ENCODE measurements at regions not wholly inside any gene's neighbourhood (a gene's known extent, or its start where the extent isn't known, plus 50 kb on each side); places are given as distances from the start of the nearest gene placed in this dataset.

GRCh38 chr5:8521991-8522390 is 653.0 kb downstream of the MTRR start:
- Histone ChIP-seq H3K27ac (ENCODE audit: low read length) (no peak overlapping the region), H3K4me3 (ENCODE audit: low read depth in 1 of 2, low read length in 2 of 2) (no peak overlapping the region), H3K9me3 (ENCODE audit: control insufficient read depth in 1 of 2, low read length in 2 of 2) (no peaks in the 10 kb centered on the region), H3K27me3 (ENCODE audit: low read depth, low read length) (no peaks in the 10 kb centered on the region), H3K4me1 (ENCODE audit: control insufficient read depth in 1 of 2, insufficient read depth in 2 of 2, low read length in 2 of 2) (no peaks in the 10 kb centered on the region), H3K36me3 (ENCODE audit: control insufficient read depth in 1 of 2, insufficient read depth in 2 of 2, low read length in 2 of 2) (no peaks in the 10 kb centered on the region)

DNA sequence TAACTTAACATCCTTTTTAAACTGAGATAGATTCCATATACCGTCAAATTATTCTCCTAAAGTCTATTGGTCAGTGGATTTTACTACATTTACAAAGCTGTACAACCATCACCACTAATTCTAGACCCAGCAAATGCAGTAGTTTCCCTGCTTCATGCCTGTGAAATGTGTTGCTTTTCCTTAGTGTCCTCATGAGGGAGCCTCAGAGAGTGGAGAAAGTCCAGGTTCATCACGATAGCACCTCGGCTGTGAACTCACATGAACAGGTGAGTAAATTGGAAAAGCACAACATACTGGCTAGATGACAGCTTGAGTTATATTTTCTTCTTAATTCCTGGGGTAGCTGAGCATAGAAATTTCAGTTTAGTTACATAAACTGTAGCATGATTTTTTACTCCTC is 653.7 kb downstream of the MTRR start:
- Histone ChIP-seq H3K27ac (ENCODE audit: low read length) (no peak overlapping the region), H3K4me1 (ENCODE audit: control insufficient read depth in 1 of 2, insufficient read depth in 2 of 2, low read length in 2 of 2) (no peaks in the 10 kb centered on the region), H3K9me3 (ENCODE audit: control insufficient read depth in 1 of 2, low read length in 2 of 2) (no peaks in the 10 kb centered on the region), H3K4me3 (ENCODE audit: low read depth in 1 of 2, low read length in 2 of 2) (no peak overlapping the region), H3K36me3 (ENCODE audit: control insufficient read depth in 1 of 2, insufficient read depth in 2 of 2, low read length in 2 of 2) (no peaks in the 10 kb centered on the region), H3K27me3 (ENCODE audit: low read depth, low read length) (no peaks in the 10 kb centered on the region)

DNA sequence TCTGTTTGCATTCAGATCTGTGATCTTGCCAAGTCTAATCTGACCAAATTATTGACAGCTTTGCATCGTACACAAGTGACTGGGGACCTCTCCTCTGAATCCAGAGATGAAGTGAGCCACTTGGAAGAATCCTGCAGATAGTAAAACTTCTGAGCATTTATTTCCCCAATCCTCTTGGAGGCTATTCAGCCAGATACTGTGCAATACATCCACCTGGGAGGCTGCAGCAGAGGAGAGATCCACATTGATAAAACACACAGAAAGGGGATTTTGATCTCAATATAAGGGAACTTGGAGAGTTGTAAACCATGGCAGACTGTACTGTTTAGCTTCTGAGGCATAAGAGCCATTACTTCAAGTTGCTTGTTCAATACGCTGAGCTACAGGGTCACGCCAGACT is 654.6 kb downstream of the MTRR start:
- no peaks in the 10 kb centered on the region for H3K27me3 ChIP-seq (ENCODE audit: low read depth, low read length)
- H3K36me3 ChIP-seq (ENCODE audit: control insufficient read depth in 1 of 2, insufficient read depth in 2 of 2, low read length in 2 of 2): no peaks in the 10 kb centered on the region
- H3K4me1 ChIP-seq (ENCODE audit: control insufficient read depth in 1 of 2, insufficient read depth in 2 of 2, low read length in 2 of 2): no peaks in the 10 kb centered on the region
- H3K9me3 ChIP-seq (ENCODE audit: control insufficient read depth in 1 of 2, low read length in 2 of 2): no peaks in the 10 kb centered on the region
- no peak overlapping the region for H3K4me3 ChIP-seq (ENCODE audit: low read depth in 1 of 2, low read length in 2 of 2)
- no peak overlapping the region for H3K27ac ChIP-seq (ENCODE audit: low read length)

DNA sequence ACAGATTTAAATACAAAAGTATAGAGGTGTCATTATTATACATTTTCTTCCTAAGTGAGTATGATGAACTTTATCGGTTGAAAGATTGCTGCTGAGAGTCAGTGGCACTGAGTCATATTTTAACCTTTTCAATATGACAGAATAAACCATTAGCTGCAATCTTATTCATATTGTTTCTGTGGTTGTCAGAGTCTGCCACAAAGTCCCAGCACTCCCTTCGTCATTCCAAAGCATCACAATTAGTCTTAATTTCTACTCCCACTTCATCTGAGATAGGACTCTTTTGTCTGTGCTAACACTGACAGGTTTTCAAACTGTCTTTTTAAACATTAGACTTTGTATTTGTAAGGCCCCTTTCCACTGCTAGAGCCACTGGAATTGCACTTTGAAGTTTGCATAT is 656.9 kb downstream of the MTRR start:
- no peak overlapping the region for H3K27ac ChIP-seq (ENCODE audit: low read length)
- H3K4me3 ChIP-seq (ENCODE audit: low read depth in 1 of 2, low read length in 2 of 2): no peak overlapping the region
- H3K27me3 ChIP-seq (ENCODE audit: low read depth, low read length): no peaks in the 10 kb centered on the region
- H3K4me1 ChIP-seq (ENCODE audit: control insufficient read depth in 1 of 2, insufficient read depth in 2 of 2, low read length in 2 of 2): no peaks in the 10 kb centered on the region
- no peaks in the 10 kb centered on the region for H3K9me3 ChIP-seq (ENCODE audit: control insufficient read depth in 1 of 2, low read length in 2 of 2)
- H3K36me3 ChIP-seq (ENCODE audit: control insufficient read depth in 1 of 2, insufficient read depth in 2 of 2, low read length in 2 of 2): no peaks in the 10 kb centered on the region

GRCh38 chr5:8528106-8528505 is 659.2 kb downstream of the MTRR start:
- Histone ChIP-seq H3K9me3 (ENCODE audit: control insufficient read depth in 1 of 2, low read length in 2 of 2) (no peaks in the 10 kb centered on the region), H3K36me3 (ENCODE audit: control insufficient read depth in 1 of 2, insufficient read depth in 2 of 2, low read length in 2 of 2) (no peaks in the 10 kb centered on the region), H3K4me1 (ENCODE audit: control insufficient read depth in 1 of 2, insufficient read depth in 2 of 2, low read length in 2 of 2) (no peaks in the 10 kb centered on the region), H3K4me3 (ENCODE audit: low read depth in 1 of 2, low read length in 2 of 2) (no peak overlapping the region), H3K27me3 (ENCODE audit: low read depth, low read length) (no peaks in the 10 kb centered on the region), H3K27ac (ENCODE audit: low read length) (no peak overlapping the region)

- Histone ChIP-seq H3K36me3 (ENCODE audit: control insufficient read depth in 1 of 2, insufficient read depth in 2 of 2, low read length in 2 of 2) (no peaks in the 10 kb centered on the region), H3K27ac (ENCODE audit: low read length) (no peak overlapping the region), H3K4me3 (ENCODE audit: low read depth in 1 of 2, low read length in 2 of 2) (no peak overlapping the region), H3K9me3 (ENCODE audit: control insufficient read depth in 1 of 2, low read length in 2 of 2) (no peaks in the 10 kb centered on the region), H3K4me1 (ENCODE audit: control insufficient read depth in 1 of 2, insufficient read depth in 2 of 2, low read length in 2 of 2) (no peaks in the 10 kb centered on the region), H3K27me3 (ENCODE audit: low read depth, low read length) (no peaks in the 10 kb centered on the region)
These were observed 669.9 kb downstream of the MTRR start for GRCh38 chr5:8538821-8539220.

DNA sequence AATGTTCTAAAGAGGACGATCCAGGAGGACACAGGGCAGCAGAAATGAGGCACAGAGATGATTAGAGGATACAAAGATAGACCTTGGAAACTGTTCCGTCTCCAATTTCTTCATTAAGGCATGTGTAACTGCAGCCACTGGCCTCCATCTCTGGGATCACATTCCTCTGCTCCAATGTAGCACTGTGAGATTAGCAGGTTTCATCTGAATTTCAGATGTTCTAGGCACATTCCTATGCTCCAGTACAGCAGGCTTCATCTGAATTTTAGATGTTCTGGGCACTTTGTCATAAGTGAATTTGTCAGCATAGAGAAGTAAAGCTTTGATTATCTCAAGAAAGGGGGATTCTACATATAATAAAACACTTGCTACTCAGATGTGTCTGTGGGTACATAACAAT is 671.4 kb downstream of the MTRR start:
- H3K9me3 ChIP-seq (ENCODE audit: control insufficient read depth in 1 of 2, low read length in 2 of 2): no peaks in the 10 kb centered on the region
- H3K36me3 ChIP-seq (ENCODE audit: control insufficient read depth in 1 of 2, insufficient read depth in 2 of 2, low read length in 2 of 2): no peaks in the 10 kb centered on the region
- no peak overlapping the region for H3K27ac ChIP-seq (ENCODE audit: low read length)
- no peaks in the 10 kb centered on the region for H3K4me1 ChIP-seq (ENCODE audit: control insufficient read depth in 1 of 2, insufficient read depth in 2 of 2, low read length in 2 of 2)
- no peaks in the 10 kb centered on the region for H3K27me3 ChIP-seq (ENCODE audit: low read depth, low read length)
- no peak overlapping the region for H3K4me3 ChIP-seq (ENCODE audit: low read depth in 1 of 2, low read length in 2 of 2)

DNA sequence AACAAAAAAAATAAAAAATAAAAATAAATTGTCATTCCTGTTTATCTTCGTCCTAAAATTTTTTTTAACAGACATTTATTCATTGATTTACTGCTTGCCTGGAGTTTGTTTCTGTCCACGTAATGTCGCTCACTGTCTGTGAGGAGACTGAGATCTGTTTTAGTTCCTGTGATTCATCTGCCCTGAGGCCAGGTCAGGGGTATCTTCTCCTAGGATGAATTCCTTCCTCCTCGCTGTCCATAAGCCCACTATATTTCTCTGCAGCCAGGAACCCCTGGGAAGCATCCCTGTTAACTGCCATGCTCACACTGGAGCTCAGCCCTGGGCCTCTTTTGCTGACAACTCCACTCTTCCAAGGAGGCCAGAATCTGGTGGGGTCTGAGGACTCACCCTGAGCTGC is 682.0 kb downstream of the MTRR start:
- H3K4me3 ChIP-seq (ENCODE audit: low read depth in 1 of 2, low read length in 2 of 2): no peak overlapping the region
- no peaks in the 10 kb centered on the region for H3K4me1 ChIP-seq (ENCODE audit: control insufficient read depth in 1 of 2, insufficient read depth in 2 of 2, low read length in 2 of 2)
- H3K27ac ChIP-seq (ENCODE audit: low read length): no peak overlapping the region
- H3K36me3 ChIP-seq (ENCODE audit: control insufficient read depth in 1 of 2, insufficient read depth in 2 of 2, low read length in 2 of 2): no peaks in the 10 kb centered on the region
- peaks cover 0 to 10% of the 10 kb centered on the region in 2 donors for H3K9me3 ChIP-seq (ENCODE audit: control insufficient read depth in 1 of 2, low read length in 2 of 2)
- H3K27me3 ChIP-seq (ENCODE audit: low read depth, low read length): no peaks in the 10 kb centered on the region

DNA sequence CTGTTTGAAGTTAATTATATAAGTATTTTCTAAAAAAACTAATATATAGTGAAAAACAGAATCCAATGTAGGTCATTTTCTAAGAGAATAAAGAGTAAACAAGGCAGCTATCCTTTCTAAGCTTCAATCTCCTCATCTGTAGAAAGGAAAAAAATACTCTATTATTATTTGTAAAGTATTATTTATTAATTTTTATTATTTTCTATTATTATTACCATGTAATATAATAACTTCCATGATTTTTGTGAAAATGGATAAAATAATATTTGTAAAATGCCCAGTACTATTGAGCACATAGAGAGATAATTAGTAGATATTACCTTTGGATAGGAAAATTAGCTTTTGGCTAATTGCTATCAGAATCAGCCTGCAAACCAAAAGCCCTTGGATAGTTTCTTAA is 684.4 kb downstream of the MTRR start:
- H3K27me3 ChIP-seq (ENCODE audit: low read depth, low read length): no peaks in the 10 kb centered on the region
- H3K4me1 ChIP-seq (ENCODE audit: control insufficient read depth in 1 of 2, insufficient read depth in 2 of 2, low read length in 2 of 2): no peaks in the 10 kb centered on the region
- H3K36me3 ChIP-seq (ENCODE audit: control insufficient read depth in 1 of 2, insufficient read depth in 2 of 2, low read length in 2 of 2): no peaks in the 10 kb centered on the region
- H3K4me3 ChIP-seq (ENCODE audit: low read depth in 1 of 2, low read length in 2 of 2): no peak overlapping the region
- H3K27ac ChIP-seq (ENCODE audit: low read length): no peak overlapping the region
- peaks cover 0 to 10% of the 10 kb centered on the region in 2 donors for H3K9me3 ChIP-seq (ENCODE audit: control insufficient read depth in 1 of 2, low read length in 2 of 2)

DNA sequence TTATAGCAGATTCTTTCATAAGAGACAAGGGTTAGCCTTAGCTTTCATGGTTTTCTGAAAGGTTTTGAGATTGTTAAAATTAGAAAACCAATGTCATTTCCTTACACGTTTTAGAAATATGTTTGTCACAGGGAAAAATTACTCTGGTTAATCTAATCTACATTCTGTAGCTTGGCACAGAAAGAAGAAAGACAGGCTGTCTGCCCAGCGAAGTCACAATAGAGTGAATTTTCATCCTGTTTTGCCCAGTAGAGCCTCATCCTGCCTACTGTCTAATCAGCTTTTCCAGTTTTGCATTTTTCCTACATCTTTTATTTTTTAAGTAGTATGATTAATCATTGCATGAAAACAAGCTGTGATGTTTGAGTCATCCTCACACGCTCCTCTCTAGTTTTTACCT is 688.8 kb downstream of the MTRR start:
- no peak overlapping the region for H3K4me3 ChIP-seq (ENCODE audit: low read depth in 1 of 2, low read length in 2 of 2)
- no peaks in the 10 kb centered on the region for H3K4me1 ChIP-seq (ENCODE audit: control insufficient read depth in 1 of 2, insufficient read depth in 2 of 2, low read length in 2 of 2)
- H3K9me3 ChIP-seq (ENCODE audit: control insufficient read depth in 1 of 2, low read length in 2 of 2): peaks cover 0 to 10% of the 10 kb centered on the region in 2 donors
- no peaks in the 10 kb centered on the region for H3K27me3 ChIP-seq (ENCODE audit: low read depth, low read length)
- no peak overlapping the region for H3K27ac ChIP-seq (ENCODE audit: low read length)
- no peaks in the 10 kb centered on the region for H3K36me3 ChIP-seq (ENCODE audit: control insufficient read depth in 1 of 2, insufficient read depth in 2 of 2, low read length in 2 of 2)

DNA sequence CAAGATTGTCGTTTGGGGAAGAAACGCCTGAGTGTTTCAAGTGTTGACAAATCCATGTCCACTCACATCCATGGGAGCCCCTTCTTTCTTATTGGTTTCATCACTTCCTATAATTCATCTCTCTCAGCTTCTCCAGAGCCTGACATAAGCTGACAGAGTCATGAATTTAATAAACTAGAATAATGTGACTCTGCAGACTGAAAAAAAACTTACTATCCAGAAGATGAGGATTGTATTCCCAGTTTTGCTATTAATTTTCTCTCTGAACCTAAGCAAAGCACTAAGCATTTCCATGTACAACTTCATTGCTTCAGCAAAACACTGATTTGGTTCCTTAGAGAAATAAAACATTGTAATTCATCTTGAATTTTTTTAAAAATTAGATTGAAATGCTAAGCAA is 691.8 kb downstream of the MTRR start:
- Histone ChIP-seq H3K4me1 (ENCODE audit: control insufficient read depth in 1 of 2, insufficient read depth in 2 of 2, low read length in 2 of 2) (no peaks in the 10 kb centered on the region), H3K36me3 (ENCODE audit: control insufficient read depth in 1 of 2, insufficient read depth in 2 of 2, low read length in 2 of 2) (no peaks in the 10 kb centered on the region), H3K27ac (ENCODE audit: low read length) (no peak overlapping the region), H3K27me3 (ENCODE audit: low read depth, low read length) (no peaks in the 10 kb centered on the region), H3K4me3 (ENCODE audit: low read depth in 1 of 2, low read length in 2 of 2) (no peak overlapping the region), H3K9me3 (ENCODE audit: control insufficient read depth in 1 of 2, low read length in 2 of 2) (no peaks in the 10 kb centered on the region)

DNA sequence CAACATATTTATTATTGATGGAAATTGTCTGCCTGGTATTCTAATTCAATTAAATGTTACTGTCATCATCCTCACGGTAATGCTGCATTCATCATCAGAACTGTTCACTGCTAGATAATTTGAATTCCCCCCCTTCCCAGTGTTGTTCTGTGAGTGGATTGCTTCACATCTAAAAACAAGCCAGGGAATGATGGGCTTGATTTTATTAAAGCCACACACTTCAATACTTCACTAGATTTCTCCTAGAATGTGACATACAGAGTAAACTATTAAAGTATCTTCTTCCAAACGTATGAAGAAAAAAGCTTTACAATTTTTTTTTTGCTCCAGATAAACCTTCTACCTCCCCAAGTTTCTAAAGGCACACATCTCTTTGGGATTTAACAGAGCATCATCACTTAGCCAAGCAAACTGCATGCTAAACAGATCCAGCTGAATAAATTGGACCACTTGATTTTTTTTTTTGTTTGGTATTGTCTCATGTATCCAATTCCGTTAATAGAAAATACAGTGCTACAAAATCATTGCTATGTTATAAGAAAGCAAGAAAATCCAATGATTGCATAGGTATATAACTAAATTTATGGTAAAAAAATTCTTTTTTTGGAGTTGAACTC is 692.4 kb downstream of the MTRR start:
- Histone ChIP-seq H3K4me3 (ENCODE audit: low read depth in 1 of 2, low read length in 2 of 2) (no peak overlapping the region), H3K4me1 (ENCODE audit: control insufficient read depth in 1 of 2, insufficient read depth in 2 of 2, low read length in 2 of 2) (no peaks in the 10 kb centered on the region), H3K9me3 (ENCODE audit: control insufficient read depth in 1 of 2, low read length in 2 of 2) (no peaks in the 10 kb centered on the region), H3K27ac (ENCODE audit: low read length) (no peak overlapping the region), H3K27me3 (ENCODE audit: low read depth, low read length) (no peaks in the 10 kb centered on the region), H3K36me3 (ENCODE audit: control insufficient read depth in 1 of 2, insufficient read depth in 2 of 2, low read length in 2 of 2) (no peaks in the 10 kb centered on the region)
